HG02571 (cell line): ENCODE measurements at regions not wholly inside any gene's neighbourhood (a gene's known extent, or its start where the extent isn't known, plus 50 kb on each side); places are given as distances from the start of the nearest gene placed in this dataset.
"Not testable (repeated sequence)": the region's sequence is repeated elsewhere in the genome, so short reads cannot be mapped to it uniquely, and the experiment has no call there.

Experiments used
- ATAC-seq: cut with Tn5 transposase; IDR thresholded peaks from one replicate; pipeline ENCODE4 v1.9.1; 2021; ENCODE audit warnings: mild to moderate bottlenecking, moderate library complexity; ENCODE audit not compliant: unreplicated experiment

- ATAC-seq, result no peak
Measured at GRCh38 chr1:228938537-228938901, 203.2 kb downstream of the RHOU start.

DNA sequence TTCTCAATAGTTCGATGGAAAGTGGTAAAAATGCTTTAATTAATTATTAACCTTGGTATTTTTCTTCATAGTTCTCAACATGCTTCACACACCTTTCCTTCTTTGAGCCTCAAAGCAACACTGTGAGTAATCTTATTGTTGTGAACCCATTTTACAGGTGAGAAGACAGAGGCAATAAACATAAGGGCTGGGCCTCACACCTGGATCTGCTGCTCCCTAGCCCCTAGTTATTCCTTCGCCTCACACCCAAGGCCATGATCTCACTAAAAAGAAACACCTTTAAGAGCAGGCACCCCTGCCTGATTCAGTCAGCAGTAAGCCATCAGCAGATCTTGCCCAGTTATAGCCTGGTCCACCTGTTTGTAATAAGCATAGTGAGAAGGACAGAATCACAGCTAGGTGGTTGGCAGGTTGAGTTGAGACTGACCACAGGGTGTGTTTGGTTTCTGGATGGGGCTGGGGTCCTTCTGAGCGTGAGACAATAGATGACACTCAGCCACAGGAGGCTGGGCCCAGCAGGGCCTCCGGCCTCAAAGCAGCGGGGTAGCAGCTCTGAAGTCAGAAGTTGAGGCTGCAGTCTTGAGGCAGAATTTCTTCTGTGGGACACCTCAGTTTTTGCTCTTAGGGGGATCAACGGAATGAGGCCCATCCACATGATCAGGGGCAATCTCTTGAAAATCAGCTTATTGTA is 203.9 kb downstream of the RHOU start:
- ATAC-seq, result no peak

GRCh38 chr1:228939881-228940392 is 204.7 kb downstream of the RHOU start:
- ATAC-seq, result no peak

- ATAC-seq, result no peak
Measured at GRCh38 chr1:228940526-228940925, 205.2 kb downstream of the RHOU start.

DNA sequence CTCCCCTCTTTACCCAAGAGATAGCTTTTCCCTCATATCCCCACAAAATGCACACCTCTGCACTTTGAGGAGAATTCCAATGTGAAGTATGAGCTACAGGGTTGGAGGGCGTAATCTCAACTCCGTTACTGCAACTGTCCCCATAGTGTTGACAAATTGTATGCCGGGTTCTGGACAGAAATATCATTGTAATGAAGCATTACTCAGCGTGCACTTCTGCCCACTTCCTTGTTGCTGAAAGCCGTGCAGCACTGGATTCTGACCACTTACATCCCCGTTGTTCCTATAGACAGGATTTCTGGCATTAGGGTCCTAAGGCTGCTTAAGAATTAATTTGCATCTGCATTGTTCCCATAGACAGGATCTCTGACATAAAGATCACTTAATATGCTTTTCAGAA is 205.6 kb downstream of the RHOU start:
- ATAC-seq, result no peak

DNA sequence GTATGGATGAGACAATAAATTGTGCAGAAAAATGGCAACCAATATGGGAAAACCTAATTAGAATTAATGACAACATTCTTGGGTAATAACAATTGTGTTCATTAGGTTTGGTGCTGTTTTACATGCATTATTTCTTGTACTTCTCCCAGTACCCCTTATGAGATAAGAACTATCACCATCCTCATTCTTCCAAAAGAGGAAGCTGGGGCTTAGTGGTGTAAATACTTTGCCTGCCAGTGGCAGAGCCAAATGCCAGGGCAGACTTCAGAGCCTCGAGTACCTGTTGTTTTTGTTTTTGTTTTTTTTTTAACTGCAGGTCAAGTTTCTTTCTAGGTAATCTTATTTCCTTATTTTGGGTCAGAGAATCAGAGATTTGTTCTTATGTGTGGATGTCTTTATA is 206.4 kb downstream of the RHOU start:
- ATAC-seq, result no peak

DNA sequence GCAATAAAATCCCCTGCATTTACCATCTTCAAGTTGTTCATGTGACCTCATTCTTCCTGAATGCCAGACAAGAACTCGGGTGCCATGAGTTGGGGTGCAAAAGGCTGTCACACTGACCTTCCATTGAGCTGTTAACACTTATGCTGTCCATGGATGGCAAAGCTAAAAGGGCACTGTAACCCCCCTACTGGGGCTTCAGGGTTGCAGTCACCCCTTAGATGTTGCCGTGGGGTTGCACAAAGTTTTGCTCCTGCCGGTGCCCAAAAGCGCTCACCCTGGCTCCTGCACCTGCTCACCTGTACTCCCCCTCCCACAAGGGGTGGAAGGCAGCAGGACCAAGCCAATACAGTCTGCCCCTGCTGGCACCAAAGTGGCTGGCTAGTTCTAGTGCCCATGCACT is 208.2 kb downstream of the RHOU start:
- no peak for ATAC-seq

DNA sequence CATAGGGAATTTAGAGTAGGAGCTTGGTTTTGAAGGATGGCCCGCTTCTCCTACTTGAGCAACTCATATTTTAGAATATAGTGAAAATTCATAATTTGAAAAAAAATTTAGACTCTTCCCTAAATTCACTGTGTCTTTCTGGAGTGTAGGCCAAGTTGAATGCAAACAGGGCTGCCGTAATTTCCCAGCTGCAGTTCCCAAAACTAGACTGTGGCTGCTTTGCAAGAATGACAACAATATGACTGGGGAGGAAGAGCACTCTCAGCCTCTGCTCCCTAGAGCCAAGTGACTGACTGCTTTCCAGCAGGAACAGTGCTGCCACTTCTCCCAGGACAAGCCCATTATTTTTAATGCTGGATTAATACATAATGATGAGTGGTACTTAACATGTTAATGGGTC is 209.0 kb downstream of the RHOU start:
- no peak for ATAC-seq

- no peak for ATAC-seq
Measured at GRCh38 chr1:228944935-228945371, 209.7 kb downstream of the RHOU start.

DNA sequence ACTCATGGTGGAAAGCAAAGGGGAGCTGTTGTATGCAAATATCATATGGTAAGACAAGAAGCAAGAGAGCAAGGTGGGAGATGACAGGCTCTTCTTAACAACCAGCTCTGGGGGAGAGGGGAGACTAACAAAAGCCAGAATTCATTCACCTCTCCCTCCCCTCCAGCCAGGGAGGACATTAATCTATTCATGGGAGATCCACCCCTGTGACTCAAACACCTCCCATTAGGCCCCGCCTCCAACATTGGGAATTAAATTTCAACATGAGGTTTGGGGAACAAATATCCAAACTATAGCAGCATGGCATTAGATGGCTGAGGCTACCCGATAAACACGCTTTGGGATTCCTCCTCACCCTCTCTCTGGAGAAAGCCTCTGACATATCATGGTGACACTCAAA is 210.6 kb downstream of the RHOU start:
- ATAC-seq, result no peak

DNA sequence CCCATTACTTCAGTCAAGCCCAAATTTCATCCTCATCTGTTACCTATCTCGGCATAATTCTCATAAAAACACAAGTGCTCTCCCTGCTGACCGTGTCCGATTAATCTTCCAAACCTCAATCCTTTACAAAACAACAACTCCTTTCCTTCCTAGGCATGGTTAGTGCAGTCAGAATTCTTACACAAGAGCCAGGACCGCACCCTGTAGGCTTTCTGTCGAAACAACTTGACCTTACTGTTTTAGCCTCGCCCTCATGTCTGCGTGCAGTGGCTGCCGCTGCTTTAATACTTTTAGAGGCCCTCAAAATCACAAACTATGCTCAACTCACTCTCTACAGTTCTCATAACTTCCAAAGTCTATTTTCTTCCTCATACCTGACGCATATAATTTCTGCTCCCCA is 214.3 kb downstream of the RHOU start:
- ATAC-seq, result not testable (repeated sequence)

DNA sequence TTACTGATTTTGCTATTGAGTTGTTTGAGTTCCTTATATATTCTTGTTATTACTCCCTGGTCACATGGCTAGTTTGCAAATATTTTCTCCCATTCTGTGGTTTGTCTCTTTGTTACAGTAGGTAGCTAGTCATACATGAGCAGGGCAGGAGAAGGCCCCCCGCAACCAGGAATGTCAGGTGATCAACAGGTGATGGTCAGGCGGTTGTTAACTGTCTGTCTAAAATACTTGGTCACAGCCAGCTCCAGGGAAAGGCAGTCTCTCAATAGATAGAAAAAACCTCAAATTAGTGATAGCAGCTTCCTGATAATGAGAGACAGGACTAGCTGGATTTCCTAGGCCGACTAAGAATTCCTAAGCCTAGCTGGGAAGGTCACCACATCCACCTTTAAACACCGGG is 217.9 kb downstream of the RHOU start:
- no peak for ATAC-seq

DNA sequence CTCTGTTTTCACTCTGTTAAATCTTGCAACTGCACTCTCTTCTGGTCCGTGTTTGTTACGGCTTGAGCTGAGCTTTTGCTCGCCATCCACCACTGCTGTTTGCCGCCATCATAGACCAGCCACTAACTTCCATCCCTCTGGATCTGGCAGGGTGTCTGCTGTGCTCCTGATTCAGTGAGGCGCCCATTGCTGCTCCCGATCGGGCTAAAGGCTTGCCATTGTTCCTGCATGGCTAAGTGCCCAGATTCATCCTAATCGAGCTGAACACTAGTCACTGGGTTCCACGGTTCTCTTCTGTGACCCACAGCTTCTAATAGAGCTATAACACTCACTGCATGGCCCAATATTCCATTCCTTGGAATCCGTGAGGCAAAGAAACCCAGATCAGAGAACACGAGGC is 218.5 kb downstream of the RHOU start:
- ATAC-seq, result not testable (repeated sequence)

DNA sequence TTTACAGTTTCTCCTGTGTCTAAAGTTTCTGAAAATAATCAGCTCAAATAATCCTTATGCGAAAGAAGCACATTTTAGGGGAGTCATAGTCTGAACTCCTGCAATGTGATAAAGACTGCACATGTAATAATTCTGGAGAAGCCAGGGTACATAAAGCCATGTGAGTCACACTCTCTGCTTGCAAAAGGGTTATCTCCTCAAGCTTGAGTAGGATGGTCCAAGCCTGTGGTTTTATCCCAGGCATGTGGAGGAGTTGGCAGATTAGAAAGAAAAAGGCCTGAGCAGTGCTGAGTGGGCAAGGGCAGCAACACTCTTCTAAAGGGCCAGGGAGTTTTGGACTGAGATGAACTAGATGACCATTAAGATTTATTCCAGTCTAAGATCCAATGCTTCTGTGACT is 220.4 kb downstream of the RHOU start:
- ATAC-seq, result no peak

DNA sequence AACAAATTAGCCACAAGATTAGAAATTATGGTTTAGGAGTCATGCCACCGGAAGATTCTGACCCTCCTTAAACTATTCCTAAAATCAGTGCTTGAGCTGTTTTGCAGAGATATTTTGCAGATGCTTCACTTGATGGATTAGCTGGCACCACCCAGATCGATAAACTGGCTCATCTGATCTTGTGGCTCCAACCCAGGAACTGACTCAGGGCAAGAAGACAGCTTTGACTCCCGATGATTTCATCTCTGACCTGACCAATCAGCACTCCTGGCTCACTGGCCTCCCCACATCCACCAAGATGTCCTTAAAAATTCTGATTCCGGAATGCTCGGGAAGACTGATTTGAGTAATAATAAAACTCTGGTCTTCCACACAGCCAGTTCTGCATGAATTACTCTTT is 221.6 kb downstream of the RHOU start:
- no peak for ATAC-seq

- no peak for ATAC-seq
Measured at GRCh38 chr1:228957535-228957934, 222.3 kb downstream of the RHOU start.

DNA sequence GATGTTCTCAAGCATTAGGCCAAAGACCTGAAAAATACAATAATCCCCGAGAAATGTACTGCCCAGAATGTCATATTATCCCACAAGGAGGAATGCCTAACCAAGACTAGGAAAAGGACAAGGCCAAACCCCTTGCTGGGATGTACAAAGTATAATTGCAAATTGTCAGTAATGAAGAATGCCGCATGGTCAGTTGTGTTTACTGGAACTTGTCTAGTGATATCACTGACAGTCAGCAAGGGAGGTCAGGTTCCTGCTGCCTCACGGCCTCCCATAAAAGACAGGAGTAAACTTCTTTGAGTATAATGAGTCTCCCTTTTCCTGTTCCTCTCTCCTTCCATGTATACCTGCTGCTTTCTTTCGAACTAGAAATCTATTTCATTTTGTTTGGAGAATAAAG is 222.8 kb downstream of the RHOU start:
- ATAC-seq, result no peak

- ATAC-seq, result no peak
Measured at GRCh38 chr1:228958741-228959140, 223.5 kb downstream of the RHOU start.

GRCh38 chr1:228960705-228961104 is 225.4 kb downstream of the RHOU start:
- no peak for ATAC-seq

GRCh38 chr1:228961511-228961910 is 226.2 kb downstream of the RHOU start:
- ATAC-seq, result no peak

GRCh38 chr1:228963795-228964177 is 228.5 kb downstream of the RHOU start:
- no peak for ATAC-seq

DNA sequence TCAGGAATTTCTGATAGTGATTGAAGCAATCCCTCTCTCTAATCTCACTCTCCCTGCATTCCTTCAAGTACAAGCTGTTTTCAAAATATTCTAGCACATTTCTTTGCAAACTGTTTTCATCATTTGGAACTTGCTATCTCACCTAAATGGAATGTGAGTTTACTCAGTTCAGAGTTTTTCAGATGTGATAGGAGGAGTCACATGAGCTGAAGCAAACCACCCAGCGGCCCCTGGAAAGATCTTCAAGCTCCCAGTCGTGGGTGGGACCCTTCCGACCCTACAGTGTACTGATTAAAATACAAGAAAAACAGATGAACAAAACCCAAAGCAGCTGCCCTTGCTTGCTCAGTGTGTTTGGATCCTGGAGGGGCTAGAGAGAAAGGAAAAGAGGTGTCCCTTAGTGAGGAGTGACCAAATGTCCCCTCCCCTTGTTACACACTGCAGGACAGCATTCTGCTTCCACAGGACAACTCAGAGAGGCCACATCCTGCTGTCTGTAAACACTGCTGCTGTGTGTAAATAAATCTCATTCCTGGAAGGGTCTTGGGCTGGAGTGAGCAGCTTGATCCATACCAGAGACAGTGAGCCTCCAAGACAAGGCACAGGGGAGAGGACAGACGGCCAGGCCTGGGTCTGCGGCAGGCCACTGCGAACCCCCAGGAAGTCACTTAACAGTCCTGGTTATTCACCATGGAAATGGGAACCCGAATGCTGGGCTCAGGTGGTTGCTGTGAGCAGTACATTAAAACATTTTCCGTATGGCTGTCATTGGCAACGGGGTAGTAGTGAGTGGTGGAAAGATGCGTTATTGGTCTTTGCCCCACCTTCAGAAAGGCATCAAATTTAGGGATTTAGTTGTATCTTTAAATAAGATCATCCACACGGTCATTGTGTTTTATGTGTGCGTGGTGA is 229.2 kb downstream of the RHOU start:
- ATAC-seq, result no peak
